Keratinocyte (primary cell): ENCODE measurements at regions not wholly inside any gene's neighbourhood (a gene's known extent, or its start where the extent isn't known, plus 50 kb on each side); places are given as distances from the start of the nearest gene placed in this dataset.

Experiments
- CTCF ChIP-seq, 3 experiments: IDR thresholded peaks in 1 of 3; conservative IDR thresholded peaks in 1 of 3; optimal IDR thresholded peaks in 1 of 3; 2 replicates in 2 of 3; 3 replicates in 1 of 3; pipeline versions ENCODE3 to v1.5.1; 2011; ENCODE audit warnings: low read length in 3 of 3, mild to moderate bottlenecking in 3 of 3, moderate library complexity in 2 of 3, control low read depth in 1 of 3, inconsistent platforms in 1 of 3; ENCODE audit not compliant: insufficient read depth in 2 of 3; ENCODE audit errors: extremely low read depth in 1 of 3
- EZH2 ChIP-seq: IDR thresholded peaks from one replicate; pipeline ENCODE4 v1.6.1; 2012; ENCODE audit warnings: inconsistent platforms, mild to moderate bottlenecking, low read length, moderate library complexity

GRCh38 chr20:55200317-55200716 lies 724.9 kb downstream of the DOK5 start:
- no peak for TF ChIP-seq CTCF (optimal IDR thresholded peaks at IDR 0.05 in 1 of 3, IDR thresholded peaks at IDR 0.05 in 1 of 3, conservative IDR thresholded peaks at IDR 0.05 in 1 of 3; ENCODE audit: extremely low read depth in 1 of 3, insufficient read depth in 2 of 3, low read length in 3 of 3)
- TF ChIP-seq EZH2, result no peak
